ENCODE measurements at regions not wholly inside any gene's neighbourhood (a gene's known extent, or its start where the extent isn't known, plus 50 kb on each side); places are given as distances from the start of the nearest gene placed in this dataset.

DNA sequence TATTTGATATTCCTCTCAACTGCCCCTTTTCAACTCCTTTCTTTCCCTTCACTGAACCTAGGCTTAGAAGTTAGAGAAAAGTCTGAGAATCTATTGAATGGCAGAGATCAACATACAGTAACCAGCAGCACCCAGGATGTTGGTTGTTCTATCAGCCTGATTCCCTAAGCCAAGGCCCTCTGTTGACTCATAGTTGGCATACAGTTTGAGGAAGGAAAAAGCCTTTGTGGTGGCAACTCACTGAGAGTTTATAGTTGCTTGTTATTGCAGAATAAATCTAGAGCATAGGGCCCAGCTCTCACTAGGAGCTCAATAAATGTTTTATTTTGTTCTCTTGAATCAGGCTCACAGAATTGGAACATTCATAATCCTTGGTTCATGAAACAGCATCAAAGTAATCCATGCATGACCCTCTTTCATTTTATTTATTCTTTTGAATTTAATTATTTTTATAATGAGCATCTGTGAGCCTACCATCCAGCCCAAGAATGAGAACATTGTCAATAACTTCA, 119.1 kb upstream of the ADGRF1 start:
- in situ Hi-C loops (cut with HindIII; ENCODE audit: low pct_unique_long_range_greater_than_20kb, low sequenced_read_pairs), result no loop called here
- no peak for TF ChIP-seq JUND (IDR thresholded peaks at IDR 0.05; ENCODE audit: low read depth)
- DNase-seq (ENCODE audit: low read depth in 1 of 2, low spot score in 1 of 2), result peak in 1 of 2 experiments; percentile 9

DNA sequence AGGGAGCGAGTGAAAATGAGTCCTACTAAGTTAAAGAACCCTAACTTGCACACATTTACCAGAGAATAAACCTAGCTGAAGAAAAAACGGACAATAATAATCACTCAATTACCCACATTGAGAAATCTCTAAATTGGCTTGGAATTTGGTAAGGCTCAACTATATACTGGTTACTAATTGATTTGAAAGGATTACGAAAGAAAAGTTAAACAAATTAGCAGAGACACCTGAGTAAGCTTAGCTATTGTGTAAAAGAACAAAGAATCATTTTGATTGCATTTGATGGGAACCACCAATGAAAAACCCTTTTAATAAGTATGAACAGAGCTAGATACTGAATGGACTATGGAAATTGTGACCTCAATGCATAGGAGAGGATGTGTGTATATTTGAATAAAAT, 118.6 kb upstream of the ADGRF1 start:
- in situ Hi-C loops (cut with HindIII; ENCODE audit: low pct_unique_long_range_greater_than_20kb, low sequenced_read_pairs), result no loop called here
- no peak for TF ChIP-seq JUND (IDR thresholded peaks at IDR 0.05; ENCODE audit: low read depth)

DNA sequence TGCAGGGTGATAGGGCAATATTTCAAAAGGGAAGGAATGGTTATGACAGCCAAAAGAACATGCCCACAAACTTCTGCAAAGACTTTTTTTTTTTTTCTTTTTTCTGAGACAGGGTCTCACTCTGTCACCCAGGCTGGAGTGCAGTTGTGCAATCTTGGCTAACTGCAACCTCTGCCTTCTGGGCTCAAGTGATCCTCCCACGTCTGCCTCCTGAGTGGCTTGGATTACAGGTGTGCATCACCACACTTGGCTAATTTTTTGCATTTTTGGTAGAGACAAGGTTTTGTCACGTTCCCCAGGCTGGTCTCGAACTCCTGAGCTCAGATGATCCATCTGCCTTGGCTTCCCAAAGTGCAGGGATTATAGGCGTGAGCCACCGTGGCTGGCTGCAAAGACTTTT, 117.6 kb upstream of the ADGRF1 start:
- no peak for DNase-seq (ENCODE audit: low read depth in 1 of 2, low spot score in 1 of 2)
- in situ Hi-C loops (cut with HindIII; ENCODE audit: low pct_unique_long_range_greater_than_20kb, low sequenced_read_pairs), result no loop called here
- no peak for TF ChIP-seq JUND (IDR thresholded peaks at IDR 0.05; ENCODE audit: low read depth)

More for the DNA sequence above, 118.6 kb upstream of the ADGRF1 start:
- DNase-seq (ENCODE audit: low read depth in 1 of 2, low spot score in 1 of 2), result no peak

DNA sequence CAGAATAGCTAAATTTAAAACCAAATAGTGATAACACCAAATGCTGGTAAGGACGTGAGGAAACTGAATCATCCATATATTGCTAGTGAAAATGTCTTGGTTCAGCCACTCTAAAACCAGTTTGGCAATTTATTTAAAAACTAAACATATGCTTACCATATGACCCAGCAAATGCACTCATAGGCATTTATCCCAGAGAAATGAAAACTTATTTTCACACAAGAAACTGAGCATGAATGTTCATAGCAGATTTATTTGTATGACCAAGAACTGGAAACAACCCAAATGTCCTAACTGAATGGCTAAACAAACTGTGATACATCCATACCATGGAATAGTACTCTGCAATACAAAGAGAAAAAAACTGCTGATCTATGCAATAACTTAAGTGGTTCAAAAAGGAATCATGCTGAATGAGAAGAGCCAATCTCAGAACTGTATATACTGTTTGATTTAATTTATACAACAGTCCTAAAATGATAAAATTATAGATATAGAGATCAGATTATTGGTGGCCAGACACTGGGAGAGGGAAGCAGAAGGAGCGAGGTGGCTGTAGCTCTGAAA, 115.6 kb upstream of the ADGRF1 start:
- DNase-seq (ENCODE audit: low read depth in 1 of 2, low spot score in 1 of 2), result no peak
- no peak for TF ChIP-seq JUND (IDR thresholded peaks at IDR 0.05; ENCODE audit: low read depth)
- in situ Hi-C loops (cut with HindIII; ENCODE audit: low pct_unique_long_range_greater_than_20kb, low sequenced_read_pairs), result no loop called here

DNA sequence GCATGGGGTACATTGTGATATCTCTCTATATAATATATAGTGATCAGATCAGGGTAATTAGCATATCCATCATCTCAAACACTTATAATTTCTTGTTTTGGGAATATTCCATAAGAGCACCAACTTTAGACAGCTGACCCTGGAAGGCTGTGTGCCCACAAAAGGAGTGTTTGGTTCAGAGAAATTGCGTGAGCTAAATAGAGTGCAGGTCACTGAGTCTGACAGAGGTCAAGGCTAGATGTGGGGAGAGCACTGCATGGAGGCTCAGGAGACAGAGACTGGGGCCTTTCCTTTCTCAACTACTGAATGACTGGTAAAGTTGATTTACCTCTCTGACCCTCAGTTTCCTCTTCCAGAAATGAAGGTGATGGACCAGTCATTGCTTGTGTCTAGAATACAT, 114.9 kb upstream of the ADGRF1 start:
- in situ Hi-C loops (cut with HindIII; ENCODE audit: low pct_unique_long_range_greater_than_20kb, low sequenced_read_pairs), result no loop called here
- TF ChIP-seq JUND (IDR thresholded peaks at IDR 0.05; ENCODE audit: low read depth), result no peak
- DNase-seq (ENCODE audit: low read depth in 1 of 2, low spot score in 1 of 2), result no peak

DNA sequence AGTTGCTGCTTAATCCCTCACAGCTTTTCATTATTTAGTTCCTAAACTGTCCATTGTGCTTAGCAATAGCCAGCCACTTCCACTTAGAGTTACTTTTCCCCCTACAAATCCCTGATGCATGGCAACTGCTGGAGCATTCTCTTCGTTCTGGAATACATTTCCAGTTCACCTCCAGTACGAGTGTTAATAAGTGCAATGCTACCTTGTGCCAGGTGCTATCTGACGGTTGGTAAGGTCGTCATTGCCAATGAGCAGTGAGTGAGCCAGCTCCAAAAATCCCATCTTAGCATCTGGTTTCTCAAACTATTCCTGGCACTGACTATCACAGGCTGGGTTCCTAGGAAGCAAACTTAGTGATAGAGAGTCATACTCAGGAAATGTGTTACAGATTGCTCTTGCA, 114.1 kb upstream of the ADGRF1 start:
- in situ Hi-C loops (cut with HindIII; ENCODE audit: low pct_unique_long_range_greater_than_20kb, low sequenced_read_pairs), result no loop called here
- DNase-seq (ENCODE audit: low read depth in 1 of 2, low spot score in 1 of 2), result no peak
- TF ChIP-seq JUND (IDR thresholded peaks at IDR 0.05; ENCODE audit: low read depth), result no peak

DNA sequence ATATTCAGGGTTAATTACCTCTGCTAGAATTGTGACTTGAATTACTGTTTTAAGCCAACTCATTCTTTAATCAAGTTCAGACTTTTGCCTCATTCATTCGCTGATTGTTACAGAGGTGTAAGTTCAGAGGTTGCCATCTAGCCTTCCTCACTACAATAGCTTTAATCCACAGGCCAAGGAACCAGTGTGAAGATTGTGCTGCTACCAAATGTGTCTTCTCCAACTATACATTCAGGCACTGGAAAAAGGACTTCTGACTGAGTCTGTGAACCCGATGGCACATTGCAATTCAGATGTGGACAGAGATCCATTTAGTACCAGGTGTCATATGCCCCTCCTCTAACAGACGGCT, 111.2 kb upstream of the ADGRF1 start:
- no peak for TF ChIP-seq JUND (IDR thresholded peaks at IDR 0.05; ENCODE audit: low read depth)
- DNase-seq (ENCODE audit: low read depth in 1 of 2, low spot score in 1 of 2), result no peak
- in situ Hi-C loops (cut with HindIII; ENCODE audit: low pct_unique_long_range_greater_than_20kb, low sequenced_read_pairs), result no loop called here

DNA sequence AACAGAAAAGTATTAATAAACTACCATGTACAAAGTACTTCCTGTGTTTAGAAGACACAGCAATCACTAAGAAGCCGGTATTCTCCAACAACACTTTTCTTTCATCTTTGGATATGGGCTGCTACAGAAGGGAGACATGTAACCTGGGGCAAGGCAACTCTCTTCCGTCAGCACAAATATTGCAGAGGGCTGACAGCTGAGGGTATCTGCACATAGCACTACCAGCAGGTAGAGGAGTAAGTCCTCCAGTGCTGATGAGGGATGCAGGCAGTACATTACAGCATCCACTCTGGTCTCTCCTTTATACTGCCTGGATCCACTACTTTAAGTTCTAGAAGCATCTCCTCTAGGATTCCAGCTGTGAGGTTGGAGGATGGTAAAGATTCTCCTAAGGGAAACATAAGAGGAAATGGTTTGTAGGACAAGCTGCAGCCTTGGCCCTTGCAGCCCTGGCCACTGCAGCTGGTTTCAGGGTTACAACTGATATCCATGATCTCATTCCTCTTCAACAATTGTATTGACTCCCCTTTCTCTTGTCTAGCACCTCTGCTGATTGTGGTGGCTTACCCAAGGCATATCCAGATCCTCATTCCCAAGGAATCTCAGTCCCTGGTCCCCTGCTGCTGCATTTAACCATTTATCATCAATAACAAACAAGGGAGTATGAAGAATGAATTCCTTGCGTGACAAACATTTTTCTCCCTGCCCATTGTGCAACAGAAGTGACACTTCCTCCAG, 110.7 kb upstream of the ADGRF1 start:
- DNase-seq (ENCODE audit: low read depth in 1 of 2, low spot score in 1 of 2), result no peak
- no peak for TF ChIP-seq JUND (IDR thresholded peaks at IDR 0.05; ENCODE audit: low read depth)
- in situ Hi-C loops (cut with HindIII; ENCODE audit: low pct_unique_long_range_greater_than_20kb, low sequenced_read_pairs), result no loop called here

DNA sequence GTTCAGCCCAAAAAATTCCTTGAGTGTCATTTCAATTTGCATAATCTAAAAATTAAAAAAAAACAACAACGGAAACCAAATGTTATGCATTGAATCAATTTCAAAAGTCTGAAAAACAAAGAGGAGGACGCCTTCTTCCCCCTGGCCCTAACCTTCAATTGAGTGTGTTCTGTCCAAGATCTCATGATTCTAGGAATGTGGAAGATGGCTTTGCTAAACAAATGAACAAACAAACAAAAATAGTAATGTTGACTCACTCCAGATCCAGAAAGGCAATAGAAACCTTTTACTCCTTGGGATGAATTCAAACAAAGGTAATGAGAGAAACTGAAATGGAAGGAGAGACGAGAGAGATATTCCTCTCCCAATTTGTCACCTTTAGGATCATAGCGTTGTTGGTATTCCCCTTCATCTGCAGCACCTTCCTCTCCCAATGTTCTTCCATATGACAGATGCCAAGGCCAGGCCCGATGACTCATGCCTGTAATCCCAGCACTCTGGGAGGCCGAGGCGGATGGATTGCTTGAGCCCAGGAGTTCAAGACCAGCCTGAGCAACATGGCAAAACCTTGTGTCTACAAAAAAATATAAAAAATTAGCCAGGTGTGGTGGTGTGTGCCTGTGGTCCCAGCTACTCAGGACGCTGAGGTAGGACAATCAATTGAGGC, 109.2 kb upstream of the ADGRF1 start:
- no peak for DNase-seq (ENCODE audit: low read depth in 1 of 2, low spot score in 1 of 2)
- no peak for TF ChIP-seq JUND (IDR thresholded peaks at IDR 0.05; ENCODE audit: low read depth)
- in situ Hi-C loops (cut with HindIII; ENCODE audit: low pct_unique_long_range_greater_than_20kb, low sequenced_read_pairs), result no loop called here

DNA sequence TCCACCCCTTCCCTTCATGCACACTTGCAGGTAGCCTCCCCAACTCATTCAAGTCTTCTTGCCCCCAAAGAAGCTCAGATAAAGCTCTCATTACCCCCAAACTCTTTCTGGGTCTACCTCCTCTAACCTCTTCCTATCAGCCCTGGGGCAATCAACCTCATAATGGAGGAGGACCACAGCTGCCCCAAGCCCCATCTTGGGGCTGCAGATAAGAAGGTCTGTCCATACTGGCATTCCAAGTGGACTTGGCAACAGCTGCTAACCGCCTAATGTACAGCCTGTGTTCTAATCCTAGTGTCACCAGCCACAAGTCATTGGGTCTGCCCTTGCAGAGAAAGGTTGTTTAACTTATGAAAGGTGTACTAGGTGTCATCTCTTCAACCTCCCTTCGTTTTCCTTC, 107.4 kb upstream of the ADGRF1 start:
- no peak for DNase-seq (ENCODE audit: low read depth in 1 of 2, low spot score in 1 of 2)
- no peak for TF ChIP-seq JUND (IDR thresholded peaks at IDR 0.05; ENCODE audit: low read depth)
- in situ Hi-C loops (cut with HindIII; ENCODE audit: low pct_unique_long_range_greater_than_20kb, low sequenced_read_pairs), result no loop called here

DNA sequence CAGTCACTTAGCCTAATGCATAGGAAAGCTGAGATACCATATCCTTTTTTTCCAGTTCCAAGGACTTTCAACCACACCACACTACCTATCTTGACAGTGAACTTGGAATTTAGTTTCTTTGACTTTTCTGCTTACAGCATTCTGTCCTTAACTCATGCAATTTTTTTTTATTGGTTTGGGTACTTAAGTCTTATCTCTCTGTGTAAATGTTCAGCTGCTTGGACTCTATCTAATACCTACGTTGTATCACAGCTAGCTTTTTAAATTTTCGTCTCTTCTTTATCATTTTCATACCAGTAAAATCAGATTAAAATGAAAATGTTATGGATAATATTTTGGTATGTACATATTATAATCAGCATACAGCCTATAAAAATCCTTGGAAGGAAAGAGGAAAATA, 106.9 kb upstream of the ADGRF1 start:
- in situ Hi-C loops (cut with HindIII; ENCODE audit: low pct_unique_long_range_greater_than_20kb, low sequenced_read_pairs), result no loop called here
- no peak for TF ChIP-seq JUND (IDR thresholded peaks at IDR 0.05; ENCODE audit: low read depth)
- DNase-seq (ENCODE audit: low read depth in 1 of 2, low spot score in 1 of 2), result no peak

DNA sequence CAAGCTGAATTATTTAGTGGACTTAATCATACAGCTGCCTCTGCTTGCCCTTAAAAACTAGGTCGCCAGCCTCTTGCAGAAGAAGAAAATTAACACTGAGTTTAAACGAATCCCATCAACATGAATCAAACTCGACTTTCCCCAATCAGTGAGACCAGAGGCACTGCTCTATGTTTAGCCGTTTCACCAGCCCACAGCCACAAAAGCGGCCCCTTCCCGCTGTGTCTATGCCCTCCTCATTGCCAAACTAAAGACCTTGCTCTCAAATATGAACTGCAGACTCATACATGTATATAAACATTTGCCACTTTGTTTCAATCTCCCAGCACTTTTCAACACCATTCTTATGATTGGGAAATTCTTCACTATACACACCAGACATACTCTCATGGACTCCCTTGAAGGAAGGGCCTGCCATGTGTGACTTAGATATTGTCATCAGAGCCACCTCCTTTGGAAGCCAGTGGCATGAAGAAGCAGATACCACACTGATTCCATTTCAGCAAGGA, 105.8 kb upstream of the ADGRF1 start:
- no peak for DNase-seq (ENCODE audit: low read depth in 1 of 2, low spot score in 1 of 2)
- TF ChIP-seq JUND (IDR thresholded peaks at IDR 0.05; ENCODE audit: low read depth), result no peak
- in situ Hi-C loops (cut with HindIII; ENCODE audit: low pct_unique_long_range_greater_than_20kb, low sequenced_read_pairs), result no loop called here

DNA sequence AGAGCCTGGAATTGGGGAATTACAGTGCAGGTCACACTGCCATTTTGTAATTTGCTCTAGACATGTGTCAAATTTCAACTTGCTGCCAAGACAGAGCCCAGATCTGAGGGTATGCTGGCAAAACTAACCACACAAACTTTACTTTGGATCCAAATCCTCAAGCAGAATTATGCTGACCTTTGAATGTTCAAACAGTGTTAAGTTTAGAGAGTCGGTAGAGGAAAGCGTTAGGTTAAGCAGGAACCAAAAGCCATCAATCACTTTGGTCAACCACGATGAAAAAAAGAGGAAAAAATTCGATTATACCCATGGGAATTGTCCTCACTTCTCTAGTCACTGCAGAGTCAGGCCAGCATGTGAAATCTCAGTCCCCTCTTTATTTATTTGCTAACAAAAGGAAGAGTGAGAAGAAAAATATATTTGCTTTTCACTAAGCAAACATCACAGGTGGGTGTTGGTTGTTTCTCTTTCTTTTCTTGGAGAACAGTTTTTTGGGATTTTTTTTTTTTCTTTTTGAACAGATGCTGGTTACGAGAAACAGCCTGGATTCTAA, 105.1 kb upstream of the ADGRF1 start:
- in situ Hi-C loops (cut with HindIII; ENCODE audit: low pct_unique_long_range_greater_than_20kb, low sequenced_read_pairs), result no loop called here
- DNase-seq (ENCODE audit: low read depth in 1 of 2, low spot score in 1 of 2), result peak in 1 of 2 experiments; percentile 28
- no peak for TF ChIP-seq JUND (IDR thresholded peaks at IDR 0.05; ENCODE audit: low read depth)

Data from T47D (cell line).